DOHH2 (cell line): ENCODE measurements at regions not wholly inside any gene's neighbourhood (a gene's known extent, or its start where the extent isn't known, plus 50 kb on each side); places are given as distances from the start of the nearest gene placed in this dataset.

Experiments
- H3F3A ChIP-seq: fragments of 200-600 bp; sonication (generic), shearing (Covaris generic); 2 replicates; pipeline ENCODE4 v1.6.0; 2016; ENCODE audit warnings: antibody characterized with exemption, mild to moderate bottlenecking; ENCODE audit not compliant: control insufficient read depth, insufficient read depth
- H3K27ac ChIP-seq: fragments of 200-600 bp; sonication (generic); 2 replicates; pipeline ENCODE4 v1.5.1; 2014; ENCODE audit warnings: low read depth, mild to moderate bottlenecking, low read length, moderate library complexity
- H3K27me3 ChIP-seq: fragments of 200-600 bp; sonication (generic); 2 replicates; pipeline ENCODE4 v1.6.1; 2014; ENCODE audit warnings: mild to moderate bottlenecking, low read length, mixed read lengths; ENCODE audit not compliant: control insufficient read depth
- H3K36me3 ChIP-seq: fragments of 200-600 bp; sonication (generic); 2 replicates; pipeline ENCODE4 v1.6.1; 2014; ENCODE audit warnings: mild to moderate bottlenecking, low read length, moderate library complexity, mixed read lengths; ENCODE audit not compliant: control insufficient read depth
- H3K4me1 ChIP-seq: fragments of 200-600 bp; sonication (generic); 2 replicates; pipeline ENCODE4 v1.6.1; 2014; ENCODE audit warnings: mild to moderate bottlenecking, low read length, mixed read lengths; ENCODE audit not compliant: control insufficient read depth
- H3K4me2 ChIP-seq: fragments of 200-600 bp; sonication (generic); 2 replicates; pipeline ENCODE4 v1.6.0; 2014; ENCODE audit warnings: mild to moderate bottlenecking, low read length, moderate library complexity
- H3K4me3 ChIP-seq: fragments of 200-600 bp; sonication (generic); 2 replicates; pipeline ENCODE4 v1.5.1; 2014; ENCODE audit warnings: mild to moderate bottlenecking, low read length, mixed read lengths
- H3K79me2 ChIP-seq: fragments of 200-600 bp; sonication (generic); 2 replicates; pipeline ENCODE4 v1.6.1; 2014; ENCODE audit warnings: mild to moderate bottlenecking, low read length, mixed read lengths; ENCODE audit not compliant: control insufficient read depth
- H3K9me2 ChIP-seq: fragments of 200-600 bp; sonication (generic); replicated peaks from 2 replicates; pipeline ENCODE4 v1.6.1; 2014; ENCODE audit warnings: mild to moderate bottlenecking, low read length, mixed read lengths; ENCODE audit not compliant: control insufficient read depth
- H3K9me3 ChIP-seq: fragments of 200-600 bp; sonication (generic); 2 replicates; pipeline ENCODE4 v1.6.1; 2014; ENCODE audit warnings: antibody characterized with exemption, low read length, mixed read lengths; ENCODE audit not compliant: control insufficient read depth, insufficient read depth
- H4K20me1 ChIP-seq: fragments of 200-600 bp; sonication (generic); 2 replicates; pipeline ENCODE4 v1.6.0; 2014; ENCODE audit warnings: low read depth, mild to moderate bottlenecking, antibody characterized with exemption, low read length, moderate library complexity; ENCODE audit not compliant: control insufficient read depth, insufficient read depth
- CTCF ChIP-seq: fragments of 200-600 bp; sonication (generic); IDR thresholded peaks from one replicate; pipeline ENCODE4 v1.5.1; 2014; ENCODE audit warnings: antibody characterized with exemption, mild to moderate bottlenecking, low read depth, low read length; ENCODE audit not compliant: poor library complexity, severe bottlenecking
- EZH2phosphoT487 ChIP-seq: fragments of 200-600 bp; sonication (generic); IDR thresholded peaks from 2 replicates; pipeline ENCODE4 v1.6.1; 2017; ENCODE audit warnings: borderline replicate concordance, mild to moderate bottlenecking, antibody characterized with exemption, low read length, moderate library complexity, mixed read lengths

GRCh38 chr6:1153696-1154245 lies 158.1 kb upstream of the FOXQ1 start:
- H3K4me1 ChIP-seq = no peaks in the 10 kb centered on the region
- H3F3A ChIP-seq = no peaks in the 10 kb centered on the region
- H3K9me2 ChIP-seq = no peaks in the 10 kb centered on the region
- 0 out of 2 replicates have a peak, but pooled peaks cover 2% of the 10 kb centered on the region for H3K27me3 ChIP-seq
- TF ChIP-seq CTCF (no peak), EZH2phosphoT487 (no peak)
- H4K20me1 ChIP-seq = no peaks in the 10 kb centered on the region
- no peaks in the 10 kb centered on the region for H3K9me3 ChIP-seq
- no peak overlapping the region for H3K4me2 ChIP-seq
- H3K79me2 ChIP-seq = no peaks in the 10 kb centered on the region
- H3K36me3 ChIP-seq = no peaks in the 10 kb centered on the region
- no peak overlapping the region for H3K4me3 ChIP-seq
- H3K27ac ChIP-seq = no peak overlapping the region

GRCh38 chr6:1146500-1146899 lies 165.4 kb upstream of the FOXQ1 start:
- H3K36me3 ChIP-seq = no peaks in the 10 kb centered on the region
- no peaks in the 10 kb centered on the region for H4K20me1 ChIP-seq

GRCh38 chr6:1145768-1146218 lies 166.1 kb upstream of the FOXQ1 start:
- H3K9me2 ChIP-seq = no peaks in the 10 kb centered on the region
- H3K4me1 ChIP-seq = no peaks in the 10 kb centered on the region
- no peaks in the 10 kb centered on the region for H3K36me3 ChIP-seq
- no peaks in the 10 kb centered on the region for H3K79me2 ChIP-seq
- no peaks in the 10 kb centered on the region for H4K20me1 ChIP-seq
- H3F3A ChIP-seq = no peaks in the 10 kb centered on the region
- H3K4me3 ChIP-seq = no peak overlapping the region
- H3K9me3 ChIP-seq = no peaks in the 10 kb centered on the region
- TF ChIP-seq CTCF = no peak
- no peaks in the 10 kb centered on the region for H3K27me3 ChIP-seq
- H3K4me2 ChIP-seq = no peak overlapping the region
- no peak overlapping the region for H3K27ac ChIP-seq

More at GRCh38 chr6:1146500-1146899, 165.4 kb upstream of the FOXQ1 start:
- no peaks in the 10 kb centered on the region for H3K4me1 ChIP-seq
- H3K4me2 ChIP-seq = no peak overlapping the region
- TF ChIP-seq EZH2phosphoT487 (no peak), CTCF (no peak)
- no peaks in the 10 kb centered on the region for H3K9me2 ChIP-seq
- no peaks in the 10 kb centered on the region for H3F3A ChIP-seq
- H3K79me2 ChIP-seq = no peaks in the 10 kb centered on the region
- H3K27ac ChIP-seq = no peak overlapping the region
- H3K4me3 ChIP-seq = no peak overlapping the region
- no peaks in the 10 kb centered on the region for H3K9me3 ChIP-seq
- H3K27me3 ChIP-seq = no peaks in the 10 kb centered on the region
